ENCODE measurements at regions not wholly inside any gene's neighbourhood (a gene's known extent, or its start where the extent isn't known, plus 50 kb on each side); places are given as distances from the start of the nearest gene placed in this dataset.
A peak's percentile ranks its signal among the peaks of the same experiment; 100 is the strongest.

DNA sequence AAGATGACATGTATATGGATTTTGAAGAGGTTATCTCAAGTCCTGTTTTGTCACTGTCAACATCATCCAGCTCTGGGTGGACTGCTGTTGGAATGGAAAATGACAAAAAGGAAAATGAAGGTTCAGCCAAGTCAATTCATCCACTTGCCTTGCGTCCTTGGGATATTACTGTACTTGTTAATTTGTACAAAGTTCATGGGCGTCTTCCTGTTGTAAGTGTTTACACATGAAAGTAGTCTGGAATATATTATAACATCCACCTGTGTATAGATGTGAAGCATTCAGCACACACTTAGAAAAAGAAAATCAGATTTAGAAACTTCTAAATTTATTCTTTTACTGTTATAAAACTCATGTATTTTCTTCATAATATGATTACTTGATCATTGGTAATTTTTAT lies 67.2 kb downstream of the BLTP1 start:
- H3K27ac ChIP-seq (replicated peaks; ENCODE audit: low read length): no peak overlapping the region
- H2BK12ac ChIP-seq (ENCODE audit: low read length): no peak overlapping the region
- peaks cover 3 to 25% of the 10 kb centered on the region in 2 donors for H3K36me3 ChIP-seq (replicated peaks in 1 of 2; ENCODE audit: control insufficient read depth in 2 of 2, insufficient read depth in 2 of 2, low read length in 2 of 2)
- H3K18ac ChIP-seq (ENCODE audit: low read length): no peak overlapping the region
- no peaks in the 10 kb centered on the region for H3K4me1 ChIP-seq (ENCODE audit: control insufficient read depth in 2 of 2, insufficient read depth in 1 of 2, low read depth in 1 of 2, low read length in 2 of 2)
- H3K79me1 ChIP-seq (ENCODE audit: low read depth, low read length): no peaks in the 10 kb centered on the region
- no peak overlapping the region for H2BK15ac ChIP-seq (ENCODE audit: low read length)
- H3K4me2 ChIP-seq (ENCODE audit: insufficient read depth, low read length, poor library complexity, severe bottlenecking): no peak overlapping the region
- DNase-seq (ENCODE audit: low spot score): no peak
- no peak overlapping the region for H2AFZ ChIP-seq (ENCODE audit: low read length)
- no peak overlapping the region for H4K8ac ChIP-seq (ENCODE audit: low read depth, low read length)
- H2AK5ac ChIP-seq (ENCODE audit: low read depth, low read length): no peak overlapping the region
- no peak overlapping the region for H4K91ac ChIP-seq (ENCODE audit: low read depth, low read length, poor library complexity)
- no peak overlapping the region for H2BK120ac ChIP-seq (ENCODE audit: low read depth, low read length)
- no CpG with 5 or more reads among the region's 2 CpGs for WGBS, 2 donors (ENCODE audit: extremely low coverage in 2 of 2, insufficient read length in 2 of 2, insufficient replicate concordance in 1 of 2)
- H3K4me3 ChIP-seq (ENCODE audit: low read length in 2 of 2): no peak overlapping the region
- H2BK5ac ChIP-seq (ENCODE audit: low read length): no peak overlapping the region
- no peaks in the 10 kb centered on the region for H3K27me3 ChIP-seq (ENCODE audit: control insufficient read depth in 3 of 3, insufficient read depth in 3 of 3, low read depth in 1 of 3, low read length in 3 of 3)
- H3K14ac ChIP-seq (ENCODE audit: low read length): no peak overlapping the region
- H3K9me3 ChIP-seq (replicated peaks in 1 of 2; ENCODE audit: control insufficient read depth in 2 of 2, insufficient read depth in 1 of 2, low read depth in 1 of 2, low read length in 2 of 2): no peaks in the 10 kb centered on the region
- no peak overlapping the region for H3K4ac ChIP-seq (ENCODE audit: low read length)
- no peak overlapping the region for H3K9ac ChIP-seq (ENCODE audit: low read depth, low read length, poor library complexity)
- no peak overlapping the region for H3K23ac ChIP-seq (ENCODE audit: low read depth, low read length, poor library complexity)

DNA sequence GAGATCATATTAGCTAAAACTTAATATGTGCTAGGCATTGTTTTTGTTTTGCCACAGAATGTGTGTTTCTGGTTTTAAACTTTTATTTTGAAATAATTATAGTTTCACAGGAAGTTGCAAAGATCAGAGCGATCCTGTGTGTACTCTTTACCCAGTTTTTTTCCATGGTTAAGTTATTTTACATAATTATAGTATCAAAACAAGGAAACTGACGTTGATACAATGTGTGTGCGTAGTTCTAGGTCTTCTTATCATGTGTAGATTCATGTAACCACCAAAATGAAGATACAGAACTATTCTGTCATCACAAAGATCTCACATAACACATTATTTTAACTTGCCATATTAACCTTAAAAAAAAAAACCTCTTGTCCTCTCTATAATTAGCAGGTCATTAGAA lies 69.2 kb downstream of the BLTP1 start:
- H3K4me1 ChIP-seq (ENCODE audit: control insufficient read depth in 2 of 2, insufficient read depth in 1 of 2, low read depth in 1 of 2, low read length in 2 of 2): no peaks in the 10 kb centered on the region
- no CpG with 5 or more reads among the region's 3 CpGs for WGBS, 2 donors (ENCODE audit: extremely low coverage in 2 of 2, insufficient read length in 2 of 2, insufficient replicate concordance in 1 of 2)

GRCh38 chr4:122224348-122224747 lies 72.2 kb downstream of the BLTP1 start:
- Histone ChIP-seq H3K4ac (ENCODE audit: low read length) (no peak overlapping the region), H4K91ac (ENCODE audit: low read depth, low read length, poor library complexity) (no peak overlapping the region), H3K14ac (ENCODE audit: low read length) (no peak overlapping the region), H3K18ac (ENCODE audit: low read length) (no peak overlapping the region), H3K27me3 (ENCODE audit: control insufficient read depth in 3 of 3, insufficient read depth in 3 of 3, low read depth in 1 of 3, low read length in 3 of 3) (no peaks in the 10 kb centered on the region), H3K9me3 (replicated peaks in 1 of 2; ENCODE audit: control insufficient read depth in 2 of 2, insufficient read depth in 1 of 2, low read depth in 1 of 2, low read length in 2 of 2) (no peaks in the 10 kb centered on the region), H3K36me3 (replicated peaks in 1 of 2; ENCODE audit: control insufficient read depth in 2 of 2, insufficient read depth in 2 of 2, low read length in 2 of 2) (peaks cover 5 to 30% of the 10 kb centered on the region in 2 donors), H3K4me2 (ENCODE audit: insufficient read depth, low read length, poor library complexity, severe bottlenecking) (no peak overlapping the region), H2AFZ (ENCODE audit: low read length) (no peak overlapping the region), H2BK5ac (ENCODE audit: low read length) (no peak overlapping the region), H3K79me1 (ENCODE audit: low read depth, low read length) (no peaks in the 10 kb centered on the region), H3K4me3 (ENCODE audit: low read length in 2 of 2) (no peak overlapping the region), H3K4me1 (ENCODE audit: control insufficient read depth in 2 of 2, insufficient read depth in 1 of 2, low read depth in 1 of 2, low read length in 2 of 2) (no peaks in the 10 kb centered on the region), H3K9ac (ENCODE audit: low read depth, low read length, poor library complexity) (no peak overlapping the region), H3K23ac (ENCODE audit: low read depth, low read length, poor library complexity) (no peak overlapping the region), H2AK5ac (ENCODE audit: low read depth, low read length) (no peak overlapping the region), H4K8ac (ENCODE audit: low read depth, low read length) (no peak overlapping the region), H3K27ac (replicated peaks; ENCODE audit: low read length) (no peak overlapping the region), H2BK120ac (ENCODE audit: low read depth, low read length) (no peak overlapping the region), H2BK12ac (ENCODE audit: low read length) (no peak overlapping the region), H2BK15ac (ENCODE audit: low read length) (no peak overlapping the region)
- DNase-seq (ENCODE audit: low spot score): peak; percentile 5
- no CpG with 5 or more reads among the region's 4 CpGs for WGBS, 2 donors (ENCODE audit: extremely low coverage in 2 of 2, insufficient read length in 2 of 2, insufficient replicate concordance in 1 of 2)

More for the DNA sequence above, 69.2 kb downstream of the BLTP1 start:
- no peak overlapping the region for H3K4ac ChIP-seq (ENCODE audit: low read length)
- no peak overlapping the region for H3K4me2 ChIP-seq (ENCODE audit: insufficient read depth, low read length, poor library complexity, severe bottlenecking)
- H2BK120ac ChIP-seq (ENCODE audit: low read depth, low read length): no peak overlapping the region
- no peak overlapping the region for H2BK5ac ChIP-seq (ENCODE audit: low read length)
- H3K9ac ChIP-seq (ENCODE audit: low read depth, low read length, poor library complexity): no peak overlapping the region
- no peak overlapping the region for H3K27ac ChIP-seq (replicated peaks; ENCODE audit: low read length)
- no peaks in the 10 kb centered on the region for H3K27me3 ChIP-seq (ENCODE audit: control insufficient read depth in 3 of 3, insufficient read depth in 3 of 3, low read depth in 1 of 3, low read length in 3 of 3)
- no peak overlapping the region for H4K8ac ChIP-seq (ENCODE audit: low read depth, low read length)
- H3K4me3 ChIP-seq (ENCODE audit: low read length in 2 of 2): no peak overlapping the region
- H2BK12ac ChIP-seq (ENCODE audit: low read length): no peak overlapping the region
- no peaks in the 10 kb centered on the region for H3K79me1 ChIP-seq (ENCODE audit: low read depth, low read length)
- DNase-seq (ENCODE audit: low spot score): no peak
- H4K91ac ChIP-seq (ENCODE audit: low read depth, low read length, poor library complexity): no peak overlapping the region
- no peak overlapping the region for H3K18ac ChIP-seq (ENCODE audit: low read length)
- no peak overlapping the region for H3K14ac ChIP-seq (ENCODE audit: low read length)
- H3K9me3 ChIP-seq (replicated peaks in 1 of 2; ENCODE audit: control insufficient read depth in 2 of 2, insufficient read depth in 1 of 2, low read depth in 1 of 2, low read length in 2 of 2): no peaks in the 10 kb centered on the region
- no peak overlapping the region for H3K23ac ChIP-seq (ENCODE audit: low read depth, low read length, poor library complexity)
- H2BK15ac ChIP-seq (ENCODE audit: low read length): no peak overlapping the region
- H2AK5ac ChIP-seq (ENCODE audit: low read depth, low read length): no peak overlapping the region
- H3K36me3 ChIP-seq (replicated peaks in 1 of 2; ENCODE audit: control insufficient read depth in 2 of 2, insufficient read depth in 2 of 2, low read length in 2 of 2): peaks cover 3 to 28% of the 10 kb centered on the region in 2 donors
- no peak overlapping the region for H2AFZ ChIP-seq (ENCODE audit: low read length)

GRCh38 chr4:122227202-122227601 lies 75.1 kb downstream of the BLTP1 start:
- no peak overlapping the region for H3K4me2 ChIP-seq (ENCODE audit: insufficient read depth, low read length, poor library complexity, severe bottlenecking)
- H3K14ac ChIP-seq (ENCODE audit: low read length): no peak overlapping the region
- peaks cover 1 to 34% of the 10 kb centered on the region in 2 donors for H3K36me3 ChIP-seq (replicated peaks in 1 of 2; ENCODE audit: control insufficient read depth in 2 of 2, insufficient read depth in 2 of 2, low read length in 2 of 2)
- no peak overlapping the region for H3K18ac ChIP-seq (ENCODE audit: low read length)
- DNase-seq (ENCODE audit: low spot score): no peak
- H3K4me3 ChIP-seq (ENCODE audit: low read length in 2 of 2): no peak overlapping the region
- no peak overlapping the region for H3K9ac ChIP-seq (ENCODE audit: low read depth, low read length, poor library complexity)
- no peaks in the 10 kb centered on the region for H3K4me1 ChIP-seq (ENCODE audit: control insufficient read depth in 2 of 2, insufficient read depth in 1 of 2, low read depth in 1 of 2, low read length in 2 of 2)
- H2BK5ac ChIP-seq (ENCODE audit: low read length): no peak overlapping the region
- H4K91ac ChIP-seq (ENCODE audit: low read depth, low read length, poor library complexity): no peak overlapping the region
- no peaks in the 10 kb centered on the region for H3K27me3 ChIP-seq (ENCODE audit: control insufficient read depth in 3 of 3, insufficient read depth in 3 of 3, low read depth in 1 of 3, low read length in 3 of 3)
- no peak overlapping the region for H3K23ac ChIP-seq (ENCODE audit: low read depth, low read length, poor library complexity)
- no peak overlapping the region for H2BK15ac ChIP-seq (ENCODE audit: low read length)
- no peak overlapping the region for H2AK5ac ChIP-seq (ENCODE audit: low read depth, low read length)
- no peak overlapping the region for H2BK12ac ChIP-seq (ENCODE audit: low read length)
- H4K8ac ChIP-seq (ENCODE audit: low read depth, low read length): no peak overlapping the region
- no peak overlapping the region for H2BK120ac ChIP-seq (ENCODE audit: low read depth, low read length)
- H3K79me1 ChIP-seq (ENCODE audit: low read depth, low read length): no peaks in the 10 kb centered on the region
- no peak overlapping the region for H3K27ac ChIP-seq (replicated peaks; ENCODE audit: low read length)
- no peak overlapping the region for H2AFZ ChIP-seq (ENCODE audit: low read length)
- no CpG with 5 or more reads among the region's 2 CpGs for WGBS, 2 donors (ENCODE audit: extremely low coverage in 2 of 2, insufficient read length in 2 of 2, insufficient replicate concordance in 1 of 2)
- no peak overlapping the region for H3K4ac ChIP-seq (ENCODE audit: low read length)
- H3K9me3 ChIP-seq (replicated peaks in 1 of 2; ENCODE audit: control insufficient read depth in 2 of 2, insufficient read depth in 1 of 2, low read depth in 1 of 2, low read length in 2 of 2): no peaks in the 10 kb centered on the region

All from neuronal stem cell (in vitro differentiated cells).